H9 (cell line): ENCODE measurements at regions not wholly inside any gene's neighbourhood (a gene's known extent, or its start where the extent isn't known, plus 50 kb on each side); places are given as distances from the start of the nearest gene placed in this dataset.
"Not testable (repeated sequence)": the region's sequence is repeated elsewhere in the genome, so short reads cannot be mapped to it uniquely, and the experiment has no call there.

ENCODE experiments used
- DNase-seq: peaks from one replicate; pipeline ENCODE4 v3.0.0-alpha.2; 2017
- H2AFZ ChIP-seq: one replicate; pipeline ENCODE4 v1.6.1; 2013; ENCODE audit warnings: mild to moderate bottlenecking, low read length, control low read depth, moderate library complexity
- H2AK5ac ChIP-seq: 2 replicates; pipeline ENCODE4 v1.6.1; 2013; ENCODE audit warnings: low read length, control low read depth, mixed read lengths; ENCODE audit not compliant: insufficient read length
- H2BK120ac ChIP-seq: one replicate; pipeline ENCODE4 v1.6.1; 2013; ENCODE audit warnings: low read depth, mild to moderate bottlenecking, low read length, control low read depth, inconsistent platforms; ENCODE audit not compliant: poor library complexity, severe bottlenecking
- H2BK12ac ChIP-seq: 2 replicates; pipeline ENCODE4 v1.6.1; 2013; ENCODE audit warnings: low read length, control low read depth, mixed read lengths, low read depth; ENCODE audit not compliant: insufficient read length
- H2BK15ac ChIP-seq: 2 replicates; pipeline ENCODE4 v1.6.1; 2013; ENCODE audit warnings: low read depth, low read length, control low read depth
- H2BK20ac ChIP-seq: one replicate; pipeline ENCODE4 v1.6.1; 2013; ENCODE audit warnings: low read depth, mild to moderate bottlenecking, low read length, control low read depth, inconsistent platforms; ENCODE audit not compliant: poor library complexity, severe bottlenecking
- H2BK5ac ChIP-seq: 2 replicates; pipeline ENCODE4 v1.6.1; 2013; ENCODE audit warnings: low read length, control low read depth, mixed read lengths; ENCODE audit not compliant: insufficient read length
- H3K14ac ChIP-seq: 2 replicates; pipeline ENCODE4 v1.6.1; 2013; ENCODE audit warnings: low read length, control low read depth; ENCODE audit not compliant: insufficient read depth
- H3K18ac ChIP-seq: 2 replicates; pipeline ENCODE4 v1.6.1; 2013; ENCODE audit warnings: low read depth, mild to moderate bottlenecking, mixed read lengths, low read length, control low read depth; ENCODE audit not compliant: insufficient read length
- H3K23ac ChIP-seq: 2 replicates; pipeline ENCODE4 v1.6.1; 2013; ENCODE audit warnings: low read length, control low read depth, mixed read lengths, low read depth; ENCODE audit not compliant: insufficient read length
- H3K23me2 ChIP-seq: 2 replicates; pipeline ENCODE4 v1.6.1; 2013; ENCODE audit warnings: low read depth, mild to moderate bottlenecking, mixed read lengths, low read length, control low read depth; ENCODE audit not compliant: insufficient read length, poor library complexity, severe bottlenecking
- H3K27ac ChIP-seq: 2 replicates; pipeline ENCODE4 v1.5.1; 2013; ENCODE audit warnings: low read length, control low read depth, mixed read lengths, low read depth; ENCODE audit not compliant: insufficient read length
- H3K27me3 ChIP-seq: 2 replicates; pipeline ENCODE4 v1.6.1; 2013; ENCODE audit warnings: low read length, control low read depth, inconsistent platforms; ENCODE audit not compliant: insufficient read depth
- H3K4ac ChIP-seq: 2 replicates; pipeline ENCODE4 v1.6.1; 2013; ENCODE audit warnings: low read depth, mild to moderate bottlenecking, control low read depth, inconsistent platforms, low read length, moderate library complexity
- H3K4me1 ChIP-seq: 2 replicates; pipeline ENCODE4 v1.6.1; 2013; ENCODE audit warnings: low read length, control low read depth, inconsistent platforms; ENCODE audit not compliant: insufficient read depth
- H3K4me2 ChIP-seq: 2 replicates; pipeline ENCODE4 v1.6.1; 2013; ENCODE audit warnings: low read length, control low read depth, mixed read lengths; ENCODE audit not compliant: insufficient read length, insufficient read depth
- H3K56ac ChIP-seq: 2 replicates; pipeline ENCODE4 v1.6.1; 2013; ENCODE audit warnings: low read depth, mild to moderate bottlenecking, mixed read lengths, low read length, control low read depth; ENCODE audit not compliant: insufficient read length
- H3K79me1 ChIP-seq: 2 replicates; pipeline ENCODE4 v1.6.1; 2013; ENCODE audit warnings: low read depth, mild to moderate bottlenecking, moderate library complexity, low read length, control low read depth, inconsistent platforms; ENCODE audit not compliant: insufficient read depth, poor library complexity, severe bottlenecking
- H3K79me2 ChIP-seq: 2 replicates; pipeline ENCODE4 v1.6.1; 2013; ENCODE audit warnings: low read length, control low read depth, inconsistent platforms; ENCODE audit not compliant: insufficient read depth
- H3K9ac ChIP-seq: 2 replicates; pipeline ENCODE4 v1.6.1; 2013; ENCODE audit warnings: low read length, control low read depth, mixed read lengths; ENCODE audit not compliant: insufficient read length; ENCODE audit errors: extremely low read depth
- H3K9me3 ChIP-seq: one replicate; pipeline ENCODE4 v1.6.1; 2013; ENCODE audit warnings: low read depth, low read length, inconsistent platforms; ENCODE audit not compliant: control insufficient read depth
- H3T11ph ChIP-seq: one replicate; pipeline ENCODE4 v1.6.1; 2013; ENCODE audit warnings: mild to moderate bottlenecking, low read length, control low read depth, inconsistent platforms
- H4K20me1 ChIP-seq: one replicate; pipeline ENCODE4 v1.6.1; 2013; ENCODE audit not compliant: control insufficient read depth, insufficient read length, insufficient read depth
- H4K5ac ChIP-seq: 2 replicates; pipeline ENCODE4 v1.6.1; 2013; ENCODE audit warnings: low read depth, mild to moderate bottlenecking, mixed read lengths, low read length, control low read depth; ENCODE audit not compliant: insufficient read length
- H4K8ac ChIP-seq: replicated peaks from 2 replicates; pipeline ENCODE4 v1.6.1; 2013; ENCODE audit warnings: low read length, control low read depth, mixed read lengths, low read depth; ENCODE audit not compliant: insufficient read length
- H4K91ac ChIP-seq: 2 replicates; pipeline ENCODE4 v1.6.1; 2013; ENCODE audit warnings: low read depth, mild to moderate bottlenecking, moderate library complexity, mixed read lengths, low read length, control low read depth; ENCODE audit not compliant: insufficient read length
- H3K27ac Mint-ChIP-seq, 3 experiments: 2 replicates in 2 of 3; 3 replicates in 1 of 3; pipeline ENCODE4 v1.8.0; 2020 to 2021; ENCODE audit warnings: mixed read lengths in 3 of 3, mild to moderate bottlenecking in 1 of 3, moderate library complexity in 1 of 3
- H3K27me3 Mint-ChIP-seq: 2 replicates; pipeline ENCODE4 v1.8.0; 2021; ENCODE audit warnings: low read depth, mild to moderate bottlenecking, moderate library complexity, mixed read lengths
- H3K36me3 Mint-ChIP-seq, 3 experiments: 2 replicates in 2 of 3; 3 replicates in 1 of 3; pipeline ENCODE4 v1.8.0; 2020 to 2021; ENCODE audit warnings: low read depth in 3 of 3, mixed read lengths in 3 of 3; ENCODE audit not compliant: insufficient read depth in 1 of 3
- H3K4me1 Mint-ChIP-seq, 2 experiments: 2 replicates each; pipeline ENCODE4 v1.8.0; 2020; ENCODE audit warnings: mixed read lengths in 2 of 2
- H3K4me3 Mint-ChIP-seq, 2 experiments: 2 replicates in 1 of 2; 3 replicates in 1 of 2; pipeline ENCODE4 v1.8.0; 2020 to 2021; ENCODE audit warnings: mild to moderate bottlenecking in 2 of 2, mixed read lengths in 2 of 2, moderate library complexity in 1 of 2
- H3K9me3 Mint-ChIP-seq, 2 experiments: 2 replicates in 1 of 2; 3 replicates in 1 of 2; pipeline ENCODE4 v1.8.0; 2020; ENCODE audit warnings: mild to moderate bottlenecking in 2 of 2, mixed read lengths in 2 of 2, moderate library complexity in 1 of 2
- CTCF ChIP-seq: fragments of 200-600 bp; sonication (generic); conservative IDR thresholded peaks from 3 replicates; pipeline ENCODE4 v1.8.0; 2021; ENCODE audit warnings: antibody characterized with exemption, mild to moderate bottlenecking
- WGBS: extraction: QIAGEN DNeasy Blood & Tissue Kit; methylation state at CpG from one replicate; pipeline ENCODE4 v1.1.7; 2013; ENCODE audit warnings: missing lambda C conversion rate, low lambda C conversion rate, mixed read lengths; ENCODE audit not compliant: insufficient read length; ENCODE audit errors: extremely low coverage; 5-methylcytosine and 5-hydroxymethylcytosine counted together

DNA sequence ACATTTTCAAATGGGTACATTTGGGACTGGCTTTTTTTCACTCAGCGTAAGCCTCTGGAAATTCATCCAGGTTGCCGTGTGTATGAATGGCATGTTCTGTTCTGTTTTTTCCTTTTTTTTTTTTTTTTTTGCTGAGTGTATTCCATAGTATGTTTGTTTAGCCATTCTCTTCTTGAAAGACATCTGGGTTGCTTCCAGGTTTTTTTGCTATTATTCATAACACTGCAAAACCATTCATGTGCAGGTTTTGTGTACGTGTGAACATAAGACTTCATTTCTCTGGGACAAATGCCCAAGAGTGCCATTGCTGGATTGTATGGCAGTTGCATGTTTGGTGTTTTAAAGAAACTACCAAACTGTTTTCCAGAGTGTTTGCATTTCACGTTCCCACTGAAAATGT, 335.9 kb upstream of the TNRC6C start:
- Histone ChIP-seq H3K9ac (no peak overlapping the region), H2AK5ac (no peak overlapping the region), H3K4me2 (no peak overlapping the region), H3T11ph (no peak overlapping the region), H4K20me1 (no peaks in the 10 kb centered on the region), H2BK15ac (no peak overlapping the region), H3K23ac (no peak overlapping the region), H3K9me3 (no peaks in the 10 kb centered on the region), H3K27me3 (no peaks in the 10 kb centered on the region), H4K5ac (no peak overlapping the region), H3K18ac (no peak overlapping the region), H3K27ac (no peak overlapping the region), H4K91ac (no peak overlapping the region), H4K8ac (no peak overlapping the region), H2BK120ac (no peak overlapping the region), H3K4ac (no peak overlapping the region), H3K79me2 (no peaks in the 10 kb centered on the region), H3K56ac (no peak overlapping the region), H2BK5ac (no peak overlapping the region), H3K14ac (no peak overlapping the region), H2AFZ (no peak overlapping the region), H3K79me1 (no peaks in the 10 kb centered on the region), H3K4me1 (no peaks in the 10 kb centered on the region), H2BK12ac (no peak overlapping the region), H2BK20ac (no peak overlapping the region), H3K23me2 (no peaks in the 10 kb centered on the region)
- DNase-seq = no peak
- Mint-ChIP-seq H3K4me3 (no peak overlapping the region), H3K27me3 (peaks cover 10% of the 10 kb centered on the region), H3K27ac (no peak overlapping the region), H3K4me1 (peaks cover 10 to 11% of the 10 kb centered on the region in 2 experiments), H3K9me3 (peaks cover 12 to 16% of the 10 kb centered on the region in 2 experiments; a peak in 4 of 5 replicates), H3K36me3 (peaks cover 5 to 15% (median 6%) of the 10 kb centered on the region in 3 experiments; a peak in 5 of 7 replicates)
- no peak for TF ChIP-seq CTCF
- no CpG with 5 or more reads among the region's 4 CpGs for WGBS

- H4K20me1 ChIP-seq, H2BK20ac ChIP-seq, H3T11ph ChIP-seq, H3K4me1 Mint-ChIP-seq, H3K18ac ChIP-seq, H4K5ac ChIP-seq, H3K23ac ChIP-seq, H2AFZ ChIP-seq, H2BK15ac ChIP-seq, H2BK12ac ChIP-seq, H3K4me3 Mint-ChIP-seq, H2AK5ac ChIP-seq, H3K27ac ChIP-seq, H3K79me2 ChIP-seq, H3K23me2 ChIP-seq, H4K8ac ChIP-seq, H3K4me2 ChIP-seq, H3K27ac Mint-ChIP-seq, H3K27me3 ChIP-seq, H4K91ac ChIP-seq, H3K9me3 ChIP-seq, DNase-seq, H3K9ac ChIP-seq, H3K27me3 Mint-ChIP-seq, H2BK5ac ChIP-seq, H3K4me1 ChIP-seq, H3K14ac ChIP-seq, H3K56ac ChIP-seq, H3K4ac ChIP-seq, H3K79me1 ChIP-seq, H2BK120ac ChIP-seq: not testable (repeated sequence)
- Mint-ChIP-seq H3K36me3 (peaks cover 5 to 19% (median 8%) of the 10 kb centered on the region in 3 experiments; a peak in 6 of 7 replicates), H3K9me3 (peaks cover 16 to 19% of the 10 kb centered on the region in 2 experiments; a peak in 4 of 5 replicates)
- no CpG with 5 or more reads among the region's 10 CpGs for WGBS
Observed at GRCh38 chr17:77623321-77623720, 335.2 kb upstream of the TNRC6C start.
